Mucosa of rectum (tissue), 2 donors: ENCODE measurements at regions not wholly inside any gene's neighbourhood (a gene's known extent, or its start where the extent isn't known, plus 50 kb on each side); places are given as distances from the start of the nearest gene placed in this dataset.

Source experiments
- H3K27ac ChIP-seq, 2 donors: one replicate each; pipeline ENCODE4 v1.7.0; 2013; ENCODE audit warnings: inconsistent platforms in 2 of 2, low read depth in 2 of 2, low read length in 2 of 2
- H3K27me3 ChIP-seq, 2 donors: one replicate each; pipeline ENCODE4 v1.7.0; 2013; ENCODE audit warnings: low read length in 2 of 2; ENCODE audit not compliant: control insufficient read depth in 2 of 2, insufficient read depth in 2 of 2
- H3K36me3 ChIP-seq, 2 donors: one replicate each; pipeline ENCODE4 v1.7.0; 2013; ENCODE audit warnings: low read length in 2 of 2; ENCODE audit not compliant: control insufficient read depth in 2 of 2, insufficient read depth in 2 of 2
- H3K4me1 ChIP-seq, 2 donors: one replicate each; pipeline ENCODE4 v1.7.0; 2013; ENCODE audit warnings: low read length in 2 of 2, mild to moderate bottlenecking in 1 of 2; ENCODE audit not compliant: control insufficient read depth in 2 of 2, insufficient read depth in 2 of 2
- H3K4me3 ChIP-seq, 2 donors: one replicate each; pipeline ENCODE4 v1.7.0; 2013; ENCODE audit warnings: low read length in 2 of 2
- H3K9ac ChIP-seq, 2 donors: one replicate each; pipeline ENCODE4 v1.7.0; 2013; ENCODE audit warnings: low read length in 2 of 2, low read depth in 1 of 2, mild to moderate bottlenecking in 1 of 2
- H3K9me3 ChIP-seq, 2 donors: one replicate each; pipeline ENCODE4 v1.7.0; 2013; ENCODE audit warnings: low read length in 2 of 2; ENCODE audit not compliant: control insufficient read depth in 2 of 2
- donor health status: healthy.
- donor health status: Normal muscosa, but diverticular disease.

DNA sequence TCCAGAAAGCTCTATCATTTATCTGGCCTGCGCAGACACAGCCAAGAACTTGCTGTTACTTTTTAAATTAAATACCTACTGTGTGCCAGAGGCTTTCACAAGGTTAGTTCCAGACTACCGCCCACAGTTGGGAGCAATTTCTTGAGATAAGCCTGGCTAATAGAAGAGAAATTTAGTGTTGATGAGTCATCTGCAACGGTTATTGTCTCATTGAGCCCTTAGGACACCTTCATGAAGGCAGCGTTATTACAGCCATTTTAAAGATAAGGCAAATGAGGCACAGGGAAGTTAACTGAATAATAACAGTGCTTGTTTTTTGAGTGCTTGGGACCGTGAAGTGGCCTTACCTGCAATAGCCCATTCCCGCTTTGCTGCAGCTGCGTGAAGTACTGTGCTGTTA, 292.9 kb upstream of the MSX2 start:
- Histone ChIP-seq H3K27ac (no peak overlapping the region), H3K27me3 (no peaks in the 10 kb centered on the region), H3K36me3 (no peaks in the 10 kb centered on the region), H3K4me3 (no peak overlapping the region), H3K9ac (no peak overlapping the region), H3K9me3 (no peaks in the 10 kb centered on the region), H3K4me1 (no peaks in the 10 kb centered on the region)

DNA sequence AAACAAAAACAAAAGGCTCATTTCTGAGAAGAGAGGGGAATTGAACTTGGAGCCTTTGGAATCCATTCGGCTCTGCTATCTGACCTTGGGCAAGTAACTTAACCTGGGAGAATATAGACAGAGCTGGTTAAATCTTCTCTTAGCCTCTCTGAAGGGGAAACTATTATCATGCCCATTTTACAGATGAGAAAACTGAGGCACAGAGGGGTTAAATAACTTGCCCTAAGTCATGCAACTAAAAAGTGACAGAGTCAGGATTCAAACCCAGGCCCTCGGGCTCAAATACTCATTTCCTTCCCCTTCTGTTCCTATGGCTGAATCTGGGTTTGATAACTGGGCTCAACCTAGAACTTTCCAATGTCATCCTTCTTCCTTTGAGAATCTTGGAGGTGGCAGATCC, 291.3 kb upstream of the MSX2 start:
- H3K4me3 ChIP-seq: no peak overlapping the region
- H3K9ac ChIP-seq: no peak overlapping the region
- no peaks in the 10 kb centered on the region for H3K4me1 ChIP-seq
- no peak overlapping the region for H3K27ac ChIP-seq
- H3K27me3 ChIP-seq: no peaks in the 10 kb centered on the region
- H3K9me3 ChIP-seq: no peaks in the 10 kb centered on the region
- H3K36me3 ChIP-seq: no peaks in the 10 kb centered on the region

GRCh38 chr5:174436750-174437149, 287.6 kb upstream of the MSX2 start:
- Histone ChIP-seq H3K9ac (no peak overlapping the region), H3K9me3 (no peaks in the 10 kb centered on the region), H3K4me3 (no peak overlapping the region), H3K4me1 (no peaks in the 10 kb centered on the region), H3K27me3 (no peaks in the 10 kb centered on the region), H3K36me3 (no peaks in the 10 kb centered on the region), H3K27ac (no peak overlapping the region)

GRCh38 chr5:174444479-174445188, 279.7 kb upstream of the MSX2 start:
- Histone ChIP-seq H3K9ac (no peak overlapping the region), H3K9me3 (no peaks in the 10 kb centered on the region), H3K4me1 (no peaks in the 10 kb centered on the region), H3K4me3 (no peak overlapping the region), H3K27ac (no peak overlapping the region), H3K36me3 (no peaks in the 10 kb centered on the region), H3K27me3 (no peaks in the 10 kb centered on the region)

GRCh38 chr5:174446446-174446845, 277.9 kb upstream of the MSX2 start:
- Histone ChIP-seq H3K4me3 (no peak overlapping the region), H3K27me3 (no peaks in the 10 kb centered on the region), H3K9me3 (no peaks in the 10 kb centered on the region), H3K4me1 (no peaks in the 10 kb centered on the region), H3K36me3 (no peaks in the 10 kb centered on the region), H3K9ac (no peak overlapping the region), H3K27ac (no peak overlapping the region)

GRCh38 chr5:174446988-174447387, 277.4 kb upstream of the MSX2 start:
- H3K27me3 ChIP-seq: no peaks in the 10 kb centered on the region

DNA sequence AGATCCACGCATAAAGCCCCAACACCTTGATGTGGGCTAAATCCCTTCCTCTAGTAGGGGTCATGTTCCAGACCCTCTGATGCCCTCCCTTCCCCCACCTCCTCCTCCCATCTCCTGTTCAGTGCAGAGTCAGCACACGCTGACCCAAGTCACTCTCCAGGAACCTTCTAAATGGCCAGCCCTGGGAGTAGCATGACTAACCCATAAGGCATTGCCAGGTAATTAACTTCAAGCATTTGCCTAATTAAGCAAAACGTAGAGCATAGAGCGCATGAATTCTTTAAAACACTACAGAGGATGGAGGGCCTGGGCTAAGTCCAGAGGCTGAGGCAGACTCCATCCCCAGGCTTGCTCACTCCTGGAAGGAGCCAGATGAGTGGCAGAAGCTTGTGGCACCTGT, 276.3 kb upstream of the MSX2 start:
- Histone ChIP-seq H3K9ac (no peak overlapping the region), H3K9me3 (no peaks in the 10 kb centered on the region), H3K27ac (no peak overlapping the region), H3K36me3 (no peaks in the 10 kb centered on the region), H3K4me3 (no peak overlapping the region), H3K27me3 (no peaks in the 10 kb centered on the region), H3K4me1 (no peaks in the 10 kb centered on the region)

More at GRCh38 chr5:174446988-174447387, 277.4 kb upstream of the MSX2 start:
- H3K9me3 ChIP-seq: no peaks in the 10 kb centered on the region
- no peak overlapping the region for H3K27ac ChIP-seq
- no peaks in the 10 kb centered on the region for H3K36me3 ChIP-seq
- no peak overlapping the region for H3K9ac ChIP-seq
- H3K4me3 ChIP-seq: no peak overlapping the region
- no peaks in the 10 kb centered on the region for H3K4me1 ChIP-seq

GRCh38 chr5:174448662-174449061, 275.7 kb upstream of the MSX2 start:
- Histone ChIP-seq H3K36me3 (no peaks in the 10 kb centered on the region), H3K9ac (no peak overlapping the region), H3K27ac (no peak overlapping the region), H3K9me3 (no peaks in the 10 kb centered on the region), H3K27me3 (no peaks in the 10 kb centered on the region), H3K4me1 (no peaks in the 10 kb centered on the region), H3K4me3 (no peak overlapping the region)

DNA sequence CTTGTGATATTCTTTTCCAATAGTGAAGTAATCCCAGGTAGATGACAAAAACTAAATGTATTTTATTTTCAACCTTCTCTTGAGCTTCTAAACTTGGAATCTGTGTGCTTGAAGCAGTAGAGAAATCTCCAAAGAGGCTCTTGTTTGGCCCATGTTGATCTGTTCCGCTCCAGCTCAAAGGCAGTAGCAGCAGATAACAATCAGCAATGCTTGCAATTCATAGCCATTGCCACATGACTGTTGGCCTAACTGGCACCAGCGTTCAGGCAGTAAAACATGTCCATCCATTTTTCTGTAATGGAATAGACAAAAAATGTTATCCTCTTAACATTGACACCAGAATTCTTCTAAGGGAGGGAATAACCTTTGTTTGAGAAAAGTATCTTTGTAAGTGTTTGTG, 270.7 kb upstream of the MSX2 start:
- Histone ChIP-seq H3K27me3 (no peaks in the 10 kb centered on the region), H3K9me3 (no peaks in the 10 kb centered on the region), H3K9ac (no peak overlapping the region), H3K36me3 (no peaks in the 10 kb centered on the region), H3K4me1 (no peaks in the 10 kb centered on the region), H3K4me3 (no peak overlapping the region), H3K27ac (no peak overlapping the region)

GRCh38 chr5:174454464-174454863, 269.9 kb upstream of the MSX2 start:
- H3K9me3 ChIP-seq: no peaks in the 10 kb centered on the region
- H3K4me1 ChIP-seq: no peaks in the 10 kb centered on the region
- H3K27ac ChIP-seq: no peak overlapping the region
- H3K27me3 ChIP-seq: no peaks in the 10 kb centered on the region
- H3K36me3 ChIP-seq: no peaks in the 10 kb centered on the region
- no peak overlapping the region for H3K9ac ChIP-seq
- no peak overlapping the region for H3K4me3 ChIP-seq

GRCh38 chr5:174454890-174455289, 269.5 kb upstream of the MSX2 start:
- no peaks in the 10 kb centered on the region for H3K4me1 ChIP-seq
- no peaks in the 10 kb centered on the region for H3K9me3 ChIP-seq
- no peak overlapping the region for H3K27ac ChIP-seq
- no peaks in the 10 kb centered on the region for H3K36me3 ChIP-seq
- H3K27me3 ChIP-seq: no peaks in the 10 kb centered on the region
- H3K9ac ChIP-seq: no peak overlapping the region
- H3K4me3 ChIP-seq: no peak overlapping the region
